Retinal pigment epithelial cell (primary cell): ENCODE measurements at regions not wholly inside any gene's neighbourhood (a gene's known extent, or its start where the extent isn't known, plus 50 kb on each side); places are given as distances from the start of the nearest gene placed in this dataset.

ENCODE experiments used
- DNase-seq: peaks from one replicate; pipeline ENCODE4 v3.0.0-alpha.2; 2010; ENCODE audit warnings: low read depth
- H3K4me3 ChIP-seq: 2 replicates; pipeline ENCODE4 v1.5.1; 2011; ENCODE audit warnings: mild to moderate bottlenecking, low read length, control low read depth, moderate library complexity
- CTCF ChIP-seq: conservative IDR thresholded peaks from 2 replicates; pipeline ENCODE4 v1.5.1; 2011; ENCODE audit warnings: low read depth, low read length, control low read depth, inconsistent platforms

- H3K4me3 ChIP-seq = no peak overlapping the region
- no peak for DNase-seq
- no peak for TF ChIP-seq CTCF
Measured at GRCh38 chr16:65876624-65877023, 489.9 kb upstream of the CDH5 start.

- no peak for TF ChIP-seq CTCF
- DNase-seq = no peak
- no peak overlapping the region for H3K4me3 ChIP-seq
Measured at GRCh38 chr16:65876056-65876408, 490.5 kb upstream of the CDH5 start.

- no peak for TF ChIP-seq CTCF
- H3K4me3 ChIP-seq = no peak overlapping the region
- DNase-seq = peak; percentile 2
Measured at GRCh38 chr16:65875381-65876055, 491.0 kb upstream of the CDH5 start.

- TF ChIP-seq CTCF = no peak
- H3K4me3 ChIP-seq = no peak overlapping the region
- no peak for DNase-seq
Measured at GRCh38 chr16:65869261-65869660, 497.2 kb upstream of the CDH5 start.

- TF ChIP-seq CTCF = no peak
- DNase-seq = no peak
- no peak overlapping the region for H3K4me3 ChIP-seq
Measured at GRCh38 chr16:65867276-65867960, 499.1 kb upstream of the CDH5 start.

GRCh38 chr16:65863236-65863635, 503.3 kb upstream of the CDH5 start:
- no peak for DNase-seq
- no peak overlapping the region for H3K4me3 ChIP-seq
- no peak for TF ChIP-seq CTCF

- H3K4me3 ChIP-seq = no peak overlapping the region
- DNase-seq = no peak
- TF ChIP-seq CTCF = no peak
Measured at GRCh38 chr16:65861131-65861731, 505.3 kb upstream of the CDH5 start.
